WI38 (cell line): ENCODE measurements at regions not wholly inside any gene's neighbourhood (a gene's known extent, or its start where the extent isn't known, plus 50 kb on each side); places are given as distances from the start of the nearest gene placed in this dataset.

Experiments
- H3K4me3 ChIP-seq: 2 replicates; pipeline ENCODE4 v1.5.1; 2011; ENCODE audit warnings: low read depth, mild to moderate bottlenecking, control low read depth, low read length
- CTCF ChIP-seq: IDR thresholded peaks from 2 replicates; pipeline ENCODE4 v1.5.1; 2012; ENCODE audit warnings: low read depth, mild to moderate bottlenecking, control low read depth, low read length

DNA sequence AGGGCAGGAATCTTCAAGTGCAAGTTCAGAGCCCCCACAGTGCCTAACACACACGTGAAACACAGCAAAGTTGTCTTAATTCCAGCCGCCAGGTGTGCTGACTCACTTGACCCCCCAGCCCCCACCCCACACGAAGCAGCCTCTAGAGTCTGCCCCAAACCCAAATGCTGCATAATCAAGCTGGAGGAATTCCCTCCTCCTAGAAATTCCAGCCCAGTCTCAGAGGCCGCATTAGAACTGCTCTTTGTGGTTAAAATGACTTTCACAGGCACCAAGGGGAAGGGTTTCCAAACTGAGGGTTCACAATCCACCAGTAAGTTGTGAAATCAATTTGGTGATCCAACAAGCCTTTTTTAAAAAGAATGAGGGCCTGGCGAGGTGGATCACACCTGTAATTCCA is 67.0 kb upstream of the PLXNA4 start:
- no peak for TF ChIP-seq CTCF

GRCh38 chr7:132641238-132641637 is 65.0 kb upstream of the PLXNA4 start:
- H3K4me3 ChIP-seq, result no peak overlapping the region
- no peak for TF ChIP-seq CTCF

More for the DNA sequence above, 67.0 kb upstream of the PLXNA4 start:
- H3K4me3 ChIP-seq, result no peak overlapping the region

GRCh38 chr7:132639983-132640382 is 63.7 kb upstream of the PLXNA4 start:
- no peak for TF ChIP-seq CTCF
- H3K4me3 ChIP-seq, result no peak overlapping the region

GRCh38 chr7:132638000-132638399 is 61.7 kb upstream of the PLXNA4 start:
- no peak for TF ChIP-seq CTCF
- H3K4me3 ChIP-seq, result no peak overlapping the region

DNA sequence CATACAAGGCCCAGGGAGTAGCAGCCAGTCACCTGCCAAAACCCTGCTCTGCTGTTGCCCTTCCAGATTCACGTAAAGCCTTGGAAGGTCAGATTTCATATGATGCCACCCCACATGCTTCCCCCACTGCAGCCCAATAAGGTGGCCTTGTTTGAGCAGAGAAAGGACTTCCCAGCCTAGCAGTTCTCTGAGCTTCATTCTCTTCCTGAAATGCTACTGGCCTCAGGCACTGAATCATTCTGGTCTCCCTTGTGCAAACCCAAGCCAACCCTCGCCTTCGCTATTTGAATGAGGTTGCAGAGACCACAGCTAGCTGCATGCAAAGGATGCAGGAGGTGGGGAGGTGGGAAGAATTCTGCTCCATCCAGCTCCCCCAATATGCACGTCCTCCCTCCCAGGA is 60.3 kb upstream of the PLXNA4 start:
- no peak for TF ChIP-seq CTCF
- H3K4me3 ChIP-seq, result no peak overlapping the region

DNA sequence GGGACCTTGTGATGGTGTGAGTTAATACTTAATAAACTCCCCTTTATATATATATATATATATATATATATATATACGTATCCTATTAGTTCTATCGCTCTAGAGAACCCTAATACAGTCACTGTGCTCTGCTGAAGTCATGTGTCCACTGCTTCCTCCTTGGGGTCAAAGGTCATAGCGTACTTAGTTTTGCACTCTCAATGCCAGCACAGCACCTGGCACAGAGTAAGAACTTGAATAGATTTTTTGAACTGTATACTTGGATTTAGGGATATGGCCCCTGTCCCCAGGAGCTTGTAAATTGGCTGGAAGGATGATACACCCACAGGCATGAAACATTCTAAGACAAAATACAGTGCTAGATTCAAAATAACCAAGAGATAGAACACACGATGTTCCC is 58.9 kb upstream of the PLXNA4 start:
- H3K4me3 ChIP-seq, result no peak overlapping the region

DNA sequence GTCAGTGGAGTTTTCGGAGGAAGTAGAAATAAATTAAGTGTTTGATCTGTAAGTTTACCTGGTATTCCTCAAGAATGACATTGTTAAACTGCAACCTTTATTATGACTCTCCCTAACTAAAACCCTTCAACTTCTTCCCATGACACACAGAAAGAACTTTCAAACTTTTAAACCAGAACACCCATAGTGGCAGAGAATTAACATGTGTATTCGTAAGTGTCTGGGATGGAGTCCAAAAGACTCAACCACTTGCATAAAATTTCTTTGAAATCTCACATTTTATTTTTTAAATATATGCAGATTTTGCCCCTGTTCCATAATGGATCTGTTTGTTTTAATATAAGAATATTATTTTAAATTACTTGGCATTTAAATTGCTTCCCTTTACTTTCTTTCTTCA is 54.6 kb upstream of the PLXNA4 start:
- no peak for TF ChIP-seq CTCF
- no peak overlapping the region for H3K4me3 ChIP-seq

More for the DNA sequence above, 58.9 kb upstream of the PLXNA4 start:
- no peak for TF ChIP-seq CTCF
